ENCODE measurements at regions not wholly inside any gene's neighbourhood (a gene's known extent, or its start where the extent isn't known, plus 50 kb on each side); places are given as distances from the start of the nearest gene placed in this dataset.

DNA sequence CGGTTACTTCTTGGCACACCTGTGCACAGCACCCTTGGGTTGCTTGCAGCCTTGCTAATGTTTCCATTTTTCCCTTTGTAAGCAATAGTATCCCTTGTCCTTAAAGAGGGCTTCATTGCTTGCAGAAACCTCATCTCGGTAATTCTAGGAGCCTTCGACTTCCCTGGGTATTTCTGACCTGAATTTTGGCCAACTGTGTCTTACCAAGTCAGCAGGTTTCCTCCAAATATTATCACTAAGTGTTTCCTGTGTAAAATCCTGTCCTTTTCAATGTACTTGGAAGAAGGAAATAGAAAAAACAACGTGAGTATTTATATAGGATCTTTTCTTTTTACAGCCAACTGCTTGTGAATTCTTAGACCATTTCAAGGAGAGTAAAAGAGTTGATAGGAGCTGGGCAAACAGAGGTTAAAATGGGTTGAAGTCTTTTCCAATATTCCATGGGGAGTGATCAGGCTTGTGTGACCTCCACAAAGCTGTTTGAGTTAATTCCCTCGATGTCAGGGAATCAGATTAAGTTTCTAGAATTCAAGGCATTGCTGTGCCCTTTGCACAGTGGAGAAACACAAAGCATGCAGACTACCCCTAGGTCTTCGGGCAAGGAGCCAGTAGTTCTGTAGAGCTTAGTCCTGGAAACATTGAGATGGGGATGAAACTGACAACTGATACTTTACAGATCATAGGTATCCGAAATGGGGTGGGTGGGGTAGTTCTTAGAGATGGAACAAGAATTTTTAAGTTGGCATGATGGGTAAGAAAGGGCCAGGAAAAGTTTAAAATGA is 209.9 kb downstream of the CPE start:
- TF ChIP-seq, protein P1, sequence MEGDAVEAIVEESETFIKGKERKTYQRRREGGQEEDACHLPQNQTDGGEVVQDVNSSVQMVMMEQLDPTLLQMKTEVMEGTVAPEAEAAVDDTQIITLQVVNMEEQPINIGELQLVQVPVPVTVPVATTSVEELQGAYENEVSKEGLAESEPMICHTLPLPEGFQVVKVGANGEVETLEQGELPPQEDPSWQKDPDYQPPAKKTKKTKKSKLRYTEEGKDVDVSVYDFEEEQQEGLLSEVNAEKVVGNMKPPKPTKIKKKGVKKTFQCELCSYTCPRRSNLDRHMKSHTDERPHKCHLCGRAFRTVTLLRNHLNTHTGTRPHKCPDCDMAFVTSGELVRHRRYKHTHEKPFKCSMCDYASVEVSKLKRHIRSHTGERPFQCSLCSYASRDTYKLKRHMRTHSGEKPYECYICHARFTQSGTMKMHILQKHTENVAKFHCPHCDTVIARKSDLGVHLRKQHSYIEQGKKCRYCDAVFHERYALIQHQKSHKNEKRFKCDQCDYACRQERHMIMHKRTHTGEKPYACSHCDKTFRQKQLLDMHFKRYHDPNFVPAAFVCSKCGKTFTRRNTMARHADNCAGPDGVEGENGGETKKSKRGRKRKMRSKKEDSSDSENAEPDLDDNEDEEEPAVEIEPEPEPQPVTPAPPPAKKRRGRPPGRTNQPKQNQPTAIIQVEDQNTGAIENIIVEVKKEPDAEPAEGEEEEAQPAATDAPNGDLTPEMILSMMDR (optimal IDR thresholded peaks at IDR 0.05 in 1 of 3, IDR thresholded peaks at IDR 0.05 in 1 of 3, conservative IDR thresholded peaks at IDR 0.05 in 1 of 3; ENCODE audit: extremely low read depth in 1 of 3, insufficient read depth in 2 of 3, low read length in 3 of 3) = no peak
- TF ChIP-seq EZH2 (IDR thresholded peaks at IDR 0.05; ENCODE audit: low read length) = no peak
